Hepatocyte (in vitro differentiated cells): ENCODE measurements at regions not wholly inside any gene's neighbourhood (a gene's known extent, or its start where the extent isn't known, plus 50 kb on each side); places are given as distances from the start of the nearest gene placed in this dataset.

Source experiments
- DNase-seq: peaks from one replicate; pipeline ENCODE4 v3.0.0-alpha.2; 2016; ENCODE audit warnings: low spot score
- H2AFZ ChIP-seq: fragments of 200-600 bp; sonication (generic); 2 replicates; pipeline ENCODE4 v1.6.0; 2016; ENCODE audit warnings: antibody characterized with exemption, mild to moderate bottlenecking
- H3K27ac ChIP-seq: fragments of 200-600 bp; sonication (generic); 2 replicates; pipeline ENCODE4 v1.5.1; 2016; ENCODE audit warnings: mild to moderate bottlenecking
- H3K27me3 ChIP-seq: fragments of 200-600 bp; sonication (generic); 2 replicates; pipeline ENCODE4 v1.6.1; 2016
- H3K36me3 ChIP-seq: fragments of 200-600 bp; sonication (generic); replicated peaks from 2 replicates; pipeline ENCODE4 v1.5.1; 2016; ENCODE audit warnings: low read depth; ENCODE audit not compliant: insufficient read depth
- H3K4me1 ChIP-seq: fragments of 200-600 bp; sonication (generic); 2 replicates; pipeline ENCODE4 v1.5.1; 2016; ENCODE audit warnings: mild to moderate bottlenecking, moderate library complexity; ENCODE audit not compliant: insufficient read depth
- H3K4me2 ChIP-seq: fragments of 200-600 bp; sonication (generic); 2 replicates; pipeline ENCODE4 v1.6.0; 2016
- H3K4me3 ChIP-seq: fragments of 200-600 bp; sonication (generic); 2 replicates; pipeline ENCODE4 v1.5.1; 2016; ENCODE audit warnings: mild to moderate bottlenecking
- H3K79me2 ChIP-seq: fragments of 200-600 bp; sonication (generic); 2 replicates; pipeline ENCODE4 v1.6.0; 2017; ENCODE audit warnings: mild to moderate bottlenecking
- H3K9me2 ChIP-seq: fragments of 200-600 bp; sonication (generic); replicated peaks from 2 replicates; pipeline ENCODE4 v1.6.0; 2017; ENCODE audit warnings: mild to moderate bottlenecking; ENCODE audit not compliant: insufficient read depth
- H3K9me3 ChIP-seq: fragments of 200-600 bp; sonication (generic); 2 replicates; pipeline ENCODE4 v1.5.1; 2016; ENCODE audit warnings: low read depth, mild to moderate bottlenecking
- H4K20me1 ChIP-seq: fragments of 200-600 bp; sonication (generic); 2 replicates; pipeline ENCODE4 v1.6.0; 2016; ENCODE audit warnings: mild to moderate bottlenecking; ENCODE audit not compliant: insufficient read depth, poor library complexity, severe bottlenecking
- CTCF ChIP-seq: fragments of 200-600 bp; sonication (generic); IDR thresholded peaks from 2 replicates; pipeline ENCODE4 v1.5.1; 2016; ENCODE audit warnings: antibody characterized with exemption, mild to moderate bottlenecking; ENCODE audit not compliant: poor library complexity
- EZH2 ChIP-seq: fragments of 200-600 bp; sonication (generic); IDR thresholded peaks from 2 replicates; pipeline ENCODE4 v1.6.1; 2016; ENCODE audit warnings: antibody characterized with exemption, mild to moderate bottlenecking, borderline replicate concordance
- EZH2phosphoT487 ChIP-seq: fragments of 200-600 bp; sonication (generic); IDR thresholded peaks from one replicate; pipeline ENCODE4 v1.6.1; 2018; ENCODE audit warnings: antibody characterized with exemption, mild to moderate bottlenecking, low read depth, moderate library complexity; ENCODE audit not compliant: unreplicated experiment, severe bottlenecking
- WGBS: methylation state at CpG from one replicate; pipeline ENCODE4 v1.1.6; 2016; ENCODE audit warnings: low lambda C conversion rate; ENCODE audit errors: missing lambda C conversion rate; 5-methylcytosine and 5-hydroxymethylcytosine counted together

- DNase-seq: no peak
- 81% methylated on average over 2 of the region's 2 CpGs for WGBS
- H3K27ac ChIP-seq: no peak overlapping the region
- TF ChIP-seq CTCF: no peak
- TF ChIP-seq EZH2phosphoT487: no peak
- no peaks in the 10 kb centered on the region for H4K20me1 ChIP-seq
- no peaks in the 10 kb centered on the region for H3K4me1 ChIP-seq
- no peaks in the 10 kb centered on the region for H3K36me3 ChIP-seq
- no peaks in the 10 kb centered on the region for H3K9me3 ChIP-seq
- no peak overlapping the region for H3K4me3 ChIP-seq
- H3K4me2 ChIP-seq: no peak overlapping the region
- peaks cover 15% of the 10 kb centered on the region for H3K27me3 ChIP-seq
- no peaks in the 10 kb centered on the region for H3K9me2 ChIP-seq
- H3K79me2 ChIP-seq: no peaks in the 10 kb centered on the region
- no peak overlapping the region for H2AFZ ChIP-seq
These were observed 370.9 kb upstream of the EEF2KMT start for GRCh38 chr16:5468488-5468887.

DNA sequence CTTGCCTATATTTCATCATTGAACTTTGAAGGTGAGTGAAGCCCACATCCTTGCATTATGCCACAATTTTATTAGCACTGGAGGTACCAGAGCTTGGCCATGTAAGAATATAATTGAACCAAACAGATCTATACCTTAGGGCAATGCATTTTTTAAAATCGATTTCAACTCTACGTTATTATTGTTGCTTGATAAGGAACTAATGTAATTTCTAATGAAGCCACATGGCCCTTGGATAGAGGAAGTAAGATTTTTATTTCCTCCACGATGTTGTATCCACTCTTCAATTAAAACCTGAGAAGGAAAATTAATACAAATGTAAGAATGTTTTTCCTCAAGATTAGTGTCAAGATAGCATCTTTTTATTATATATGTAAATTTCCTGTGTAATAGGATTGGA lies 370.0 kb upstream of the EEF2KMT start:
- Histone ChIP-seq H3K4me1 (no peaks in the 10 kb centered on the region), H3K27me3 (peaks cover 7% of the 10 kb centered on the region), H3K36me3 (no peaks in the 10 kb centered on the region), H3K4me3 (no peak overlapping the region), H3K9me3 (no peaks in the 10 kb centered on the region), H2AFZ (no peak overlapping the region), H3K79me2 (no peaks in the 10 kb centered on the region), H3K27ac (no peak overlapping the region), H3K4me2 (no peak overlapping the region), H4K20me1 (no peaks in the 10 kb centered on the region), H3K9me2 (no peaks in the 10 kb centered on the region)
- TF ChIP-seq EZH2 (no peak), CTCF (no peak), EZH2phosphoT487 (no peak)
- DNase-seq: no peak
- WGBS: 89% methylated on average over 3 of the region's 3 CpGs

GRCh38 chr16:5466551-5466950 lies 369.0 kb upstream of the EEF2KMT start:
- H3K9me3 ChIP-seq: no peaks in the 10 kb centered on the region
- no peak for TF ChIP-seq EZH2
- no peaks in the 10 kb centered on the region for H3K9me2 ChIP-seq
- no peaks in the 10 kb centered on the region for H3K79me2 ChIP-seq
- H3K4me1 ChIP-seq: no peaks in the 10 kb centered on the region
- H3K4me2 ChIP-seq: no peak overlapping the region
- 66% methylated on average over 2 of the region's 2 CpGs for WGBS
- H3K36me3 ChIP-seq: no peaks in the 10 kb centered on the region
- H3K4me3 ChIP-seq: no peak overlapping the region
- no peak overlapping the region for H3K27ac ChIP-seq
- no peak overlapping the region for H2AFZ ChIP-seq
- no peak for DNase-seq
- H3K27me3 ChIP-seq: no peaks in the 10 kb centered on the region
- H4K20me1 ChIP-seq: no peaks in the 10 kb centered on the region

DNA sequence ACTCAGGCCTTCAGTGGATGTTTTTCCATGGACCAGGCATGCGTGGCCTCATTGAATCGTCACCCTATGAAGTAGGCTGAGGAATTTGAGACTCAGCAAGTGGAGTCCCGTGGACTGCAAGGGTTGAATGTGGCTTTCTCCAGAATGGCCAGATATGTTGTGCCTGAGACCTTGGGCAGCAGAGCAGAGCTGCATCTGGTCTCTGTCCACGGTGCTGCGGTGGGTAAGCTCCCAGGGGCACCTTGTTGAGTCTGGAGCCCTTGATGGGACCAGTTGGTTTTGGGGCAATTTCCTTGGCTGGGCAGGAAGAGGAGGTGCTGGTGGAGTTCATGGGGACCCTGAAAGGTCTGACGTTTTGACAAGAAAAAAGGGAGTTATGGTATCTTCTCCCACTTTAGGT lies 368.1 kb upstream of the EEF2KMT start:
- H3K4me1 ChIP-seq: no peaks in the 10 kb centered on the region
- no peak overlapping the region for H3K4me3 ChIP-seq
- H3K27me3 ChIP-seq: no peaks in the 10 kb centered on the region
- no peak for DNase-seq
- H3K79me2 ChIP-seq: no peaks in the 10 kb centered on the region
- H2AFZ ChIP-seq: no peak overlapping the region
- 83% methylated on average over 6 of the region's 6 CpGs for WGBS
- H3K27ac ChIP-seq: no peak overlapping the region
- H3K9me3 ChIP-seq: no peaks in the 10 kb centered on the region
- TF ChIP-seq EZH2: no peak
- TF ChIP-seq EZH2phosphoT487: no peak
- H3K4me2 ChIP-seq: no peak overlapping the region
- no peaks in the 10 kb centered on the region for H3K9me2 ChIP-seq
- no peaks in the 10 kb centered on the region for H4K20me1 ChIP-seq
- H3K36me3 ChIP-seq: no peaks in the 10 kb centered on the region

DNA sequence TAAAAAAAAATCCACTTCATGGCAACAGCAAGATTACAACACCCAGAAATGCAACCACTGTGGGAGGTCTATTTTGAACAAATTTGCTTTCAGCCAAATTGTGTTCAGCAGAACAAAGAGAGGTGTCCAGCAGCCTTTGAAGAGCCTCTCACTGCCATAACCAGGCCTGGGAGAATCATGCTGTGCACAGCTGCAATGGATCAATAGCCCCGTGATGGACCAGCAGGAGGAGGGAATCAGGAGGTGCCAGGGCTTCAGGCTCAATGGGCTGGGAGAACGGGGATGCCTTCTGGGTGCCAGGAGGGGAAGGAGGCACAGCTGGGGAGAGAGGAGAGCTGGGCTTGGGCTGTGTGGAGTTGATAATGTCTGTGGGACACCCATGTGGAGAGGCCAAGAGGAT lies 366.2 kb upstream of the EEF2KMT start:
- no peak overlapping the region for H3K4me2 ChIP-seq
- no peaks in the 10 kb centered on the region for H3K27me3 ChIP-seq
- no peak overlapping the region for H3K4me3 ChIP-seq
- no peaks in the 10 kb centered on the region for H3K4me1 ChIP-seq
- no peak overlapping the region for H3K27ac ChIP-seq
- no peaks in the 10 kb centered on the region for H3K79me2 ChIP-seq
- no peaks in the 10 kb centered on the region for H3K9me3 ChIP-seq
- H3K36me3 ChIP-seq: no peaks in the 10 kb centered on the region
- 68% methylated on average over 2 of the region's 2 CpGs for WGBS
- TF ChIP-seq EZH2phosphoT487 (no peak), EZH2 (no peak), CTCF (no peak)
- H3K9me2 ChIP-seq: no peaks in the 10 kb centered on the region
- H4K20me1 ChIP-seq: no peaks in the 10 kb centered on the region
- H2AFZ ChIP-seq: no peak overlapping the region
- no peak for DNase-seq
